ENCODE measurements at regions not wholly inside any gene's neighbourhood (a gene's known extent, or its start where the extent isn't known, plus 50 kb on each side); places are given as distances from the start of the nearest gene placed in this dataset.

DNA sequence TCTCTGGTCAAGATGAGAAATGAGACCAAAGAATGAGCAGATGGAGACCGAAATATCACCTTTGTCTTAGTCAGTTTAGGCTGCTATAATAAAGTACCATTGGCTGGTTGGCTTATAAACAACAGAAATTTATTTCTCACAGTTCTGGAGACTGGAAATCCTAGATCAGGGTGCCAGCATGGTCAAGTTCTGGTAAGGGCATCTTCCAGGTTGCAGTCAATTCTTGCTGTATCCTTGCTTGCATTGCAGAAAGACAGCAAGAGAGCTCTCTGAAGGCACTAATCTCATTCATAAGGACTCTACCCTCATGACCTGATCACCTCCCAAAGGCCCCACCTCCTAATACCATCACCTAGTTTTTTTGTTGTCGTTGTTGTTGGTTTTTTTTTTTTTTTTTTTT, 52.7 kb upstream of the MKLN1 start:
- no peak for DNase-seq (ENCODE audit: low read depth)

DNA sequence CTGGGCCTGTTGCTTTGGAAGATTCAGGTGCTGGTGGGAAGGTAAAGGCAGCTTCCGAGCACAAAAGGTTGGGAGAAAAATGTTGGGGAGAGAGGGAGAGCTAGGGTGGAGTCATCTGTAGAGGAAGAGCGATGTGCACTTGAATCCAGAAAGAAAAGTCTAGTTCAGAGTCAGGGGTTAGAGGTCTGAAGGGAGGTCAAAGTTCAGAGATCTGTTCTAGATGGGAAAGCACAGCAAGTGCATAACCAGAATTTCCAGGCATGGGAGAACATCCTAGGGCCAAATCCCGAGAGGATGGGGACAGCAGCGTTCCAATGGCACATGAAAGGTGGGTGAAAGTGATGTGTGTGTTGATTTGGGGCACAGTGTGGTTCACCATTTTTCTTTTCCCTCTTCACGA, 51.5 kb upstream of the MKLN1 start:
- DNase-seq (ENCODE audit: low read depth) = no peak

DNA sequence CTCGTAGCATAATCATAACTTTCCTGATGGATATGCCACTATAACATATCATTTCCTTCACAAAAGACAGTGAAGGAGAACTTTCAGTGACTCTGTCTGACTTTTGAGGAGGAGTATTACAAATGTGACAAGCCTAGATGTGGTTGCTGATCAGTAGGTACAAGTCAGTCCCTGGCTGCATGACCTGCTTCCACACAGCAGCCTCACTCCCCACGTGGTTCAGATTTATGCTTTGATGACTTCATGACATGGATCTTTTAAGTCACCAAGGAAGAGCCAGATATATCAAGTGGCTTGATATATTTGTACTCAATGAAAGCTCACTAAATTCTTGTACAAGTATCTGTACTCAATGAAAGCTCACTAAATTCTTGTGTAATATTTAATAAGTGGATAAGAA, 50.9 kb upstream of the MKLN1 start:
- DNase-seq (ENCODE audit: low read depth) = no peak
